Right lobe of liver (tissue), 6 donors: ENCODE measurements at regions not wholly inside any gene's neighbourhood (a gene's known extent, or its start where the extent isn't known, plus 50 kb on each side); places are given as distances from the start of the nearest gene placed in this dataset.

ENCODE experiments used
- ATAC-seq, 4 donors: fragments of 200-7000 bp; cut with Tn5 transposase; one replicate each; pipeline ENCODE4 v1.9.1; 2020; ENCODE audit warnings: mild to moderate bottlenecking in 4 of 4, moderate library complexity in 4 of 4
- DNase-seq, 3 donors: peaks; one replicate each; pipeline ENCODE4 v3.0.0-alpha.2; 2020
- H3K27ac ChIP-seq, 3 donors: fragments of 200-600 bp; one replicate each; pipeline ENCODE4 v1.8.0; 2022
- H3K27me3 ChIP-seq, 2 donors: fragments of 200-600 bp; one replicate each; pipeline ENCODE4 v1.8.0; 2022
- H3K36me3 ChIP-seq, 4 donors: fragments of 200-600 bp; sonication (generic) in 1 of 4; one replicate each; pipeline versions ENCODE4 v1.5.1 to v1.8.0; 2017 to 2022; ENCODE audit warnings: control low read depth in 1 of 4
- H3K4me1 ChIP-seq, 4 donors: fragments of 200-600 bp; sonication (generic) in 1 of 4; one replicate each; pipeline versions ENCODE4 v1.5.1 to v1.8.0; 2017 to 2022; ENCODE audit warnings: control low read depth in 1 of 4
- H3K4me3 ChIP-seq, 3 donors: fragments of 200-600 bp; one replicate each; pipeline ENCODE4 v1.8.0; 2022
- H3K9me3 ChIP-seq, 4 donors: fragments of 200-600 bp; sonication (generic) in 1 of 4; one replicate each; pipeline versions ENCODE4 v1.5.1 to v1.8.0; 2017 to 2022; ENCODE audit warnings: control low read depth in 1 of 4
- POLR2A ChIP-seq: fragments of 450-650 bp; IDR thresholded peaks from one replicate; pipeline ENCODE4 v1.6.1; 2017; ENCODE audit warnings: antibody characterized with exemption, mild to moderate bottlenecking
- WGBS: methylation state at CpG from one replicate; pipeline ENCODE4 v1.1.6; 2018; ENCODE audit warnings: low coverage, low lambda C conversion rate; ENCODE audit not compliant: insufficient coverage; ENCODE audit errors: missing lambda C conversion rate; 5-methylcytosine and 5-hydroxymethylcytosine counted together
- intact Hi-C, 2 donors: fragments of 100-400 bp; cut with DNase I; formaldehyde crosslinking; loops; one replicate each; pipeline versions ENCODE4 v1.11.2 to v1.14.1; 2022
- TF ChIP-seq, protein P1 (sequence below), 4 donors: fragments of 200-600 bp in 3 of 4; fragments of 450-650 bp in 1 of 4; IDR thresholded peaks; one replicate each; pipeline versions ENCODE4 v1.5.1 to v1.8.0; 2016 to 2022; ENCODE audit warnings: antibody characterized with exemption in 4 of 4, mild to moderate bottlenecking in 2 of 4
- donor health status: DM: no; HTN: yes; CAD: no.
- donor health status: DM: no; HTN: no; CAD: no.
- donor health status: DM: no; HTN: no; CAD: no.
- donor health status: DM: no; HTN: yes; CAD: no.
- donor health status: DM: no; HTN: yes; CAD: no.

DNA sequence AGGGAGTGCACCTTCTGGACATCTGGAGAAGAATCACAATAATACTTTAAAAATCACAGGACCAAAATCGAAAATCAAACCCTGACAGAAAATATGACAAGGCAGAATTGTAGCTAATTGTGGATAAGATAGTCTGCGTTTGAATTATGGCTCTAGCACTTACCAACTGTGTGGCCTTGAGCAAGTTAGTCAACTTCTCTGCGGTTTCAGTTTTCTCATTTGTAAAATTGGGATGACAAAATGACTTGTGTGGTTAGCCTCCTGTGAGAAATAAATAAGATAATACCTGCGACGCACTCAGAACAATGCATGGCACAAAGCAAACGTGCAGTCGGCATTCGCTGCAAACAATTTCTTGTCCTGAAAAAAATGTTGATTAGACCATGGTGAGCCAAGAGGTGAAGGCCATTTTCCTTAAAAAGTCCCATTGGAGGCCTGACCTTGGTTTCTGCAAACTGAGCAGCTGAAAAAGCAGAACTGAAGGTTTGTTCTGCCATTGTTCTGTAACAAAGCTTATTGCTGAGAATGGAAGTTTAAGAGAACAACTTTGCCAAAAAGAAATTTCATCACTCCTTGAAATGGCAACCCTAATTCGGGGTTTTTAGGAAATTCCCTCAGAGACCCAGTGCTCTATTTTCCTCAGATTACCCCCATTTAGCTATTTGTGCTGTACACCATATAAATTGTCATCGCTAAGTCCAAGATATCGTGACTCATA is 266.3 kb downstream of the ERMARD start:
- H3K9me3 ChIP-seq, result no peaks in the 10 kb centered on the region
- intact Hi-C loops, result no loop called here
- H3K36me3 ChIP-seq, result no peaks in the 10 kb centered on the region
- no peak overlapping the region for H3K4me3 ChIP-seq
- H3K27ac ChIP-seq, result no peak overlapping the region
- 67% methylated on average over 11 of the region's 11 CpGs for WGBS
- no peaks in the 10 kb centered on the region for H3K4me1 ChIP-seq
- ATAC-seq (peak in 1 of 4 donors; percentile 25), DNase-seq (no peak)
- H3K27me3 ChIP-seq, result no peaks in the 10 kb centered on the region
- TF ChIP-seq, protein P1, sequence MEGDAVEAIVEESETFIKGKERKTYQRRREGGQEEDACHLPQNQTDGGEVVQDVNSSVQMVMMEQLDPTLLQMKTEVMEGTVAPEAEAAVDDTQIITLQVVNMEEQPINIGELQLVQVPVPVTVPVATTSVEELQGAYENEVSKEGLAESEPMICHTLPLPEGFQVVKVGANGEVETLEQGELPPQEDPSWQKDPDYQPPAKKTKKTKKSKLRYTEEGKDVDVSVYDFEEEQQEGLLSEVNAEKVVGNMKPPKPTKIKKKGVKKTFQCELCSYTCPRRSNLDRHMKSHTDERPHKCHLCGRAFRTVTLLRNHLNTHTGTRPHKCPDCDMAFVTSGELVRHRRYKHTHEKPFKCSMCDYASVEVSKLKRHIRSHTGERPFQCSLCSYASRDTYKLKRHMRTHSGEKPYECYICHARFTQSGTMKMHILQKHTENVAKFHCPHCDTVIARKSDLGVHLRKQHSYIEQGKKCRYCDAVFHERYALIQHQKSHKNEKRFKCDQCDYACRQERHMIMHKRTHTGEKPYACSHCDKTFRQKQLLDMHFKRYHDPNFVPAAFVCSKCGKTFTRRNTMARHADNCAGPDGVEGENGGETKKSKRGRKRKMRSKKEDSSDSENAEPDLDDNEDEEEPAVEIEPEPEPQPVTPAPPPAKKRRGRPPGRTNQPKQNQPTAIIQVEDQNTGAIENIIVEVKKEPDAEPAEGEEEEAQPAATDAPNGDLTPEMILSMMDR (IDR thresholded peaks at IDR 0.05), result no peak
- TF ChIP-seq POLR2A, result no peak

DNA sequence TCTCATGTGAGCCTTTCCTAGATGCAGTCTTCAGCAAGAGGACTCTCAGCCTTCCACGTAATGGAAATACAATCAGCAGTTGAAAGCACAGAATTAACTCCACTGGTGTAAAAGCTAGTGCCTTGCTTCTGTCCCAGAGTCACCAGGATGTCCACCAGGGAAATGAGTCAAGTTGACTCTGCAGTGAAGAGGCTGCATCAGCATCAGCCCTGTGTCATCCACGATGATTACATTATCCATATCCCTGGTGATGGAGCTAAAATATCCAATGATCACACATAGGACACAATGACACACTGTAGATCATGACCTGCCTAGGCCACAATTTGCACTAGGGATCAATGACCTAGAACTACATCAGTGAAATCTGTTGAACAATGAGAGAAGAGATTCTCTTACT is 262.4 kb downstream of the ERMARD start:
- ATAC-seq, result no peak
- intact Hi-C loops, result no loop called here
- H3K27ac ChIP-seq, result no peak overlapping the region
- DNase-seq, result no peak
- TF ChIP-seq, protein P1 (IDR thresholded peaks at IDR 0.05), result no peak
- H3K4me1 ChIP-seq, result no peaks in the 10 kb centered on the region
- WGBS, result 71% methylated on average over 2 of the region's 2 CpGs
- H3K27me3 ChIP-seq, result no peaks in the 10 kb centered on the region
- no peaks in the 10 kb centered on the region for H3K36me3 ChIP-seq
- no peak overlapping the region for H3K4me3 ChIP-seq
- no peaks in the 10 kb centered on the region for H3K9me3 ChIP-seq

DNA sequence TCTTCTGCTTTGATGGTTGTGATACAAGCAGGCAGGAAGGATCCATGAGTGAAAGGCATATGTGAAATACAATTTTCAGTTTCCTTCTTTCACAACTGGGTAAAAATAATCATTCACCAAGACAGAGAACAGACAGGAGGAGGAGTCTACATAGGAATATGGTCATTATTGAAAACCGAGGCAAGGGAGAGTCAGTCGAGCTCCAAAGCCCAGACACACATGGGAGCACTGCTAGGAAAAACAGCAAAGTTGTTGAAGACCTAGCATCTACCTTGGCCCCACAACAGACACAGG is 260.6 kb downstream of the ERMARD start:
- no peak for TF ChIP-seq POLR2A
- TF ChIP-seq, protein P1 (IDR thresholded peaks at IDR 0.05), result no peak
- ATAC-seq (no peak), DNase-seq (no peak)
- no peaks in the 10 kb centered on the region for H3K36me3 ChIP-seq
- no peak overlapping the region for H3K4me3 ChIP-seq
- WGBS, result 57% methylated on average over 2 of the region's 2 CpGs
- H3K9me3 ChIP-seq, result no peaks in the 10 kb centered on the region
- H3K27me3 ChIP-seq, result no peaks in the 10 kb centered on the region
- no peaks in the 10 kb centered on the region for H3K4me1 ChIP-seq
- H3K27ac ChIP-seq, result no peak overlapping the region
- intact Hi-C loops, result no loop called here

DNA sequence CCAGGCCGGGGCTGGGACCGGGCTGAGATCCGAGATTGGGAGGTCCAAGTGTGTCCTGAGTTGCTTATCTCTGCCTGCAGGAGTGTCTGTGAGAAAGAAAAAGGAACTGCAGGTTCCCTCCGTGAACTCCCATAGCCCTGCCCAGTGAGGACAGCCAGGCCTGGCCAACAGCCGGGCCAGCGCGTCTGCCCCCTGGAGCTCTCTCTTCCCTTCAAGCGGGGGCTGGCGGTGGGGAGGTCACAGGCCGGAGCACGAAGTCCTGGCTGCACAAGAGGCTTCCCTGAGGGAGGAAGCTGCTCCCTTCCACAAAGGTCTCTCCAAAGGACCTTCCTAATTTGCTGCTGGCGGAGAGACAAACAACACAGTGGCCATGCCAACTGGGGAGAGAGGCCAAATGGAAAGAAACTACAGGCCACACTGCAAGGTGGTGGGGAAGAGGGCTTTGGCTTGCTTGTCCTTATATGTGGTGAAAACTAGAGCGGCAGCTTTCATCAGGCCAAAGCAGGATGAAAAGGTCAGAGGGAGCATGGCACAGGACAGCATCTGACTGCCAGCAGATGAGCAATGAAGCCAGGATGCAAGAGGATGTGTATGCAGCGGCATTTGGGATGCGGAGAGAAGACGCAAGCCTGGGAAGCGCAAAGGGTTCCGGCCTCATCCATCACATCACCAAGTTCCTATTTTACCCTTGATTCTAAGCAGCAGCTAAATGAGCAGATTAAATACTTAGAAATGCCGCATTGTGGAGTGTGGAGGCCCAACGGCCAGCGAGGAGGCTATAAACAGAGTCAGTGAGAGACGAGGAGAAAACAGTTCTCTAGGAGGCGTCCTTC is 260.0 kb downstream of the ERMARD start:
- Histone ChIP-seq H3K4me3 (no peak overlapping the region), H3K36me3 (no peaks in the 10 kb centered on the region), H3K27ac (no peak overlapping the region), H3K27me3 (no peaks in the 10 kb centered on the region), H3K4me1 (no peaks in the 10 kb centered on the region), H3K9me3 (no peaks in the 10 kb centered on the region)
- 54% methylated on average over 13 of the region's 23 CpGs for WGBS
- DNase-seq (peak in 2 of 3 donors; percentile 58 to 74), ATAC-seq (peak; percentile 80 to 90 (median 86))
- intact Hi-C loops, result no loop called here
- TF ChIP-seq, protein P1 (IDR thresholded peaks at IDR 0.05), result no peak
- TF ChIP-seq POLR2A, result no peak
